Gastroesophageal sphincter (tissue), 4 donors: ENCODE measurements at regions not wholly inside any gene's neighbourhood (a gene's known extent, or its start where the extent isn't known, plus 50 kb on each side); places are given as distances from the start of the nearest gene placed in this dataset.

ENCODE experiments used
- ATAC-seq: fragments of 150-250 bp; one replicate; pipeline ENCODE4 v1.9.1; 2016; ENCODE audit warnings: mild to moderate bottlenecking, moderate library complexity
- H3K27ac ChIP-seq, 4 donors: fragments of 200-600 bp; sonication (generic) in 3 of 4; 1 replicate in 3 of 4; 2 replicates in 1 of 4; pipeline ENCODE4 v1.5.1; 2016 to 2019
- H3K27me3 ChIP-seq: fragments of 200-600 bp; sonication (generic); one replicate; pipeline ENCODE4 v1.5.1; 2019
- H3K36me3 ChIP-seq, 2 donors: fragments of 200-600 bp; sonication (generic); one replicate each; pipeline ENCODE4 v1.5.1; 2019; ENCODE audit warnings: control low read depth in 1 of 2
- H3K4me1 ChIP-seq, 3 donors: fragments of 200-600 bp; sonication (generic); 1 replicate in 2 of 3; 2 replicates in 1 of 3; pipeline ENCODE4 v1.5.1; 2016 to 2019; ENCODE audit warnings: control low read depth in 2 of 3
- H3K4me3 ChIP-seq, 2 donors: fragments of 200-600 bp; sonication (generic); one replicate each; pipeline ENCODE4 v1.5.1; 2019; ENCODE audit warnings: mild to moderate bottlenecking in 1 of 2, moderate library complexity in 1 of 2
- H3K9me3 ChIP-seq, 3 donors: fragments of 200-600 bp; sonication (generic); one replicate each; pipeline ENCODE4 v1.5.1; 2017 to 2019; ENCODE audit warnings: control low read depth in 2 of 3
- EP300 ChIP-seq: sonication (generic); formaldehyde crosslinking; IDR thresholded peaks from one replicate; pipeline ENCODE4 v1.6.1; 2017; ENCODE audit warnings: antibody characterized with exemption, mild to moderate bottlenecking
- POLR2A ChIP-seq, 2 donors: fragments of 450-650 bp; IDR thresholded peaks; one replicate each; pipeline ENCODE4 v1.6.1; 2017; ENCODE audit warnings: antibody characterized with exemption in 2 of 2, mild to moderate bottlenecking in 2 of 2, moderate library complexity in 1 of 2
- POLR2AphosphoS5 ChIP-seq: sonication (generic); formaldehyde crosslinking; IDR thresholded peaks from one replicate; pipeline ENCODE4 v1.6.1; 2017; ENCODE audit warnings: antibody characterized with exemption
- WGBS, 2 donors: methylation state at CpG; one replicate each; pipeline ENCODE4 v1.1.5; 2018; ENCODE audit warnings: low coverage in 1 of 2; 5-methylcytosine and 5-hydroxymethylcytosine counted together
- TF ChIP-seq, protein P1 (sequence below), 4 experiments: fragments of 200-600 bp in 2 of 4; fragments of 450-650 bp in 2 of 4; sonication (generic) in 1 of 4; IDR thresholded peaks; one replicate each; pipeline ENCODE4 v1.5.1; 2017 to 2019; ENCODE audit warnings: antibody characterized with exemption in 4 of 4, mild to moderate bottlenecking in 2 of 4, moderate library complexity in 2 of 4

DNA sequence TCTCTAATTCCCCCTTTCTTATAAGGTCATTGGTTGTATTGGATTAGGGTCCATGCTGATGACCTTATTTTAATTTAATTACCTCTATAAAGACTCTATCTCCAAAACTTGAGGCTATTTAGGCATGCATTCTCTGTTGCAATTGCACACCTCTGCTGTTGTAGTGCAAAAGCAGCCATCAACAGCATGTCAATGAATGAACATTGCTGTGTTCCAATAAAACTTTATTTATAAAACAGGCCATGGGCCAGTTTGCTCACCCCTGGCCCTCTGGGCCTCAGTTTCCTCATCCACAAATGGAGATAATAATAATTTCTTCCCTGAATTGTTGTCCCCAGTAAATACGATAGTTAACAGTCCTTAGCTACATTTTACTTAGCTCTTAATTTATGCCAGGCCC, 100.4 kb upstream of the USP24 start:
- WGBS, 2 donors = 90 to 100% methylated on average over 1 of the region's 1 CpG
- H3K36me3 ChIP-seq = no peaks in the 10 kb centered on the region

DNA sequence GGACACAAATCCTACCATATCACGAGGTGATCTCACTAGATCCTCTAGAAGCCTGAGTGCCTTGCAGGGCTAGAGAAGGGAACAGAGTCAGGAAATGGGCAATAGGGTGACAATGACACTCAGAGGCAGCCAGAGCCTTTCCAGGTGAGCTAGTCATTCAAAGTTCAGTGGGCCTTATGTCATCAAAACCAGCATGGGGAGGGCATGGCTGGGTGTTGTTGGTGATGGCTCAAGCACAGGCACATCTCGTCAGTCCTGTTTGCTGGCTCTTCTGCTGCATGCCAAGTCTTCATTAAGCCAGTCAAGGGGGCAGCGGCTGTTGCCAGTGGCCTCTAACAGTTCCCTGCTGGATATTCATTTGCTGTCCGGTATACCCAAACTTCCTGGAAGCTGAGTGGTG, 99.6 kb upstream of the USP24 start:
- H3K36me3 ChIP-seq = no peaks in the 10 kb centered on the region
- ATAC-seq = no peak
- no peaks in the 10 kb centered on the region for H3K27me3 ChIP-seq
- H3K4me1 ChIP-seq = peaks cover 0 to 11% (median 0%) of the 10 kb centered on the region in 3 donors
- H3K4me3 ChIP-seq = no peak overlapping the region
- TF ChIP-seq EP300 = no peak
- TF ChIP-seq, protein P1, sequence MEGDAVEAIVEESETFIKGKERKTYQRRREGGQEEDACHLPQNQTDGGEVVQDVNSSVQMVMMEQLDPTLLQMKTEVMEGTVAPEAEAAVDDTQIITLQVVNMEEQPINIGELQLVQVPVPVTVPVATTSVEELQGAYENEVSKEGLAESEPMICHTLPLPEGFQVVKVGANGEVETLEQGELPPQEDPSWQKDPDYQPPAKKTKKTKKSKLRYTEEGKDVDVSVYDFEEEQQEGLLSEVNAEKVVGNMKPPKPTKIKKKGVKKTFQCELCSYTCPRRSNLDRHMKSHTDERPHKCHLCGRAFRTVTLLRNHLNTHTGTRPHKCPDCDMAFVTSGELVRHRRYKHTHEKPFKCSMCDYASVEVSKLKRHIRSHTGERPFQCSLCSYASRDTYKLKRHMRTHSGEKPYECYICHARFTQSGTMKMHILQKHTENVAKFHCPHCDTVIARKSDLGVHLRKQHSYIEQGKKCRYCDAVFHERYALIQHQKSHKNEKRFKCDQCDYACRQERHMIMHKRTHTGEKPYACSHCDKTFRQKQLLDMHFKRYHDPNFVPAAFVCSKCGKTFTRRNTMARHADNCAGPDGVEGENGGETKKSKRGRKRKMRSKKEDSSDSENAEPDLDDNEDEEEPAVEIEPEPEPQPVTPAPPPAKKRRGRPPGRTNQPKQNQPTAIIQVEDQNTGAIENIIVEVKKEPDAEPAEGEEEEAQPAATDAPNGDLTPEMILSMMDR (IDR thresholded peaks at IDR 0.05) = no peak
- TF ChIP-seq POLR2A (IDR thresholded peaks at IDR 0.05) = no peak
- no peak for TF ChIP-seq POLR2AphosphoS5
- 86 to 92% methylated on average over 2 to 3 of the region's 4 CpGs for WGBS, 2 donors
- no peaks in the 10 kb centered on the region for H3K9me3 ChIP-seq
- H3K27ac ChIP-seq = no peak overlapping the region

More for the DNA sequence above, 100.4 kb upstream of the USP24 start:
- Histone ChIP-seq H3K27me3 (no peaks in the 10 kb centered on the region), H3K27ac (no peak overlapping the region), H3K4me3 (no peak overlapping the region), H3K4me1 (peaks cover 0 to 10% (median 0%) of the 10 kb centered on the region in 3 donors), H3K9me3 (no peaks in the 10 kb centered on the region)
- TF ChIP-seq POLR2A (IDR thresholded peaks at IDR 0.05) (no peak), POLR2AphosphoS5 (no peak), EP300 (no peak)
- TF ChIP-seq, protein P1 (IDR thresholded peaks at IDR 0.05) = no peak
- no peak for ATAC-seq

DNA sequence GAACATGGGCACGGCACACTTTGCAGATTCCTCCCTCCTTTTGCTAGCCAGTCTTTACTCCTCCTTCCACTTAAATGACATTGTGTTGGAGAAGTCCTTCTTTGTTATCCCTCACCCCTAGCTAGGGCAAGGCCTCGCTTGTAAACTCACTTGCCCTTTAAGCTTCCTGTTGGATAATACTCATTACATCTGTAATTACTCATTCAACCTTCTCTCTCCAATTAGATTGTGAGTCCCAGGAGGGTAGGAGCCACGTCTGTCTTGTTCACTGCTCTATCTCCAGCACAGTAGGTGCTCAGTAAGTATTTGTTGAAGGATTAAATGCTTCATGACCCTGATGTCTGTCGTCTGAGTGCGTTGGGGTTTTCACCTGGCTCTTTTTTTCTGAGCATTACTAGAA, 98.7 kb upstream of the USP24 start:
- TF ChIP-seq, protein P1 (IDR thresholded peaks at IDR 0.05) = no peak
- TF ChIP-seq EP300 (no peak), POLR2AphosphoS5 (no peak), POLR2A (IDR thresholded peaks at IDR 0.05) (no peak)
- 76 to 83% methylated on average over 5 of the region's 5 CpGs for WGBS, 2 donors
- Histone ChIP-seq H3K36me3 (no peaks in the 10 kb centered on the region), H3K4me3 (no peak overlapping the region), H3K27me3 (no peaks in the 10 kb centered on the region), H3K27ac (no peak overlapping the region), H3K9me3 (no peaks in the 10 kb centered on the region), H3K4me1 (peaks cover 0 to 11% (median 0%) of the 10 kb centered on the region in 3 donors)
- no peak for ATAC-seq

DNA sequence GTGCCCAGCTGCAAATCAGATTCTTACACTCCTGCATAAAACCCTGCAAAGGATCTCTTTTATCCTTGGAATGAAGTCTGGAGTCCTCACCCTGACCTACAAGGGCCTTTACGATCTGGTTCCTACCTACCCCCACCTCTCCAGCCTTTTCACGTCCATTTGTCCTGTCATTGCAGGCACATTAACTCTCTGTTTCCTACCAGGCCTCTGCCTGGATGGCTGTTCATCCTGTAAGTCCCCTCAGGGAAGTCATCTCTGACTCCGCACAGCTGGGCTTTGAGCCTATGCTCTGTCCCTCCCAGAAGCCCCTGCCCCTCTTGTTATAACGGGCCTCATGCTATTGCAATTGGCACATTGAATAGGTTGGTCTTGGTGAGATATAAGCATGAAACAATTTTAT, 96.8 kb upstream of the USP24 start:
- Histone ChIP-seq H3K4me1 (peaks cover 0 to 7% (median 0%) of the 10 kb centered on the region in 3 donors), H3K36me3 (no peaks in the 10 kb centered on the region), H3K27me3 (no peaks in the 10 kb centered on the region), H3K27ac (no peak overlapping the region), H3K4me3 (no peak overlapping the region), H3K9me3 (no peaks in the 10 kb centered on the region)
- 90 to 96% methylated on average over 4 of the region's 4 CpGs for WGBS, 2 donors
- ATAC-seq = no peak
- no peak for TF ChIP-seq EP300
- TF ChIP-seq, protein P1 (IDR thresholded peaks at IDR 0.05) = no peak
- TF ChIP-seq POLR2AphosphoS5 = no peak
- TF ChIP-seq POLR2A (IDR thresholded peaks at IDR 0.05) = no peak

DNA sequence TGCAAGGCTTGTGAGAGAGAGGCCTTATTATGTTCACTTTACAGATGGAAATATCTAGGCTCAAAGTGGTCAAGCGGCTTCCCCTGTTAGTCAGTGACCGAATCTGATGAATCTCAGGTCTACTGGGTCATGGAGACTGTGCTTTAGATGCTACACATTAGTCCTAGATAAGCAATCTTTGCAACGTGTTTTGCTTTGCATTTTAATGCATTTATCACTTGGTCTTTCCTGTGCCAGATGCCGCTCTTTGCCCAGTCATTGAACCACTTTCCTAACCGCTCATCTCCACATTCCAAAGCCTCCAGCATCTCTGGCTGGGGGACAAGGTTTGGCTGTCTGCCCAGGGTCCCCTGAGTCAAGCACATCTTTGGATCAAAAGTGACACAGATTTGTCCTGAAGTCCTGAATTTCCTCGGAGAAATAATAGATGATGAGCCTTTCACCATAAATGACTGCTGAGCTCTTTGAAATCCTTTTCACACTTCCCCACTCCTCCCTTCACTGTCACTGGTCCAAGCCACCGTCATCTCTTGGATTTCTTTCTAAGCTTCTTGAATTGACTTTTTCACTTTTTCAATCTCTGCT, 96.0 kb upstream of the USP24 start:
- TF ChIP-seq, protein P1 (IDR thresholded peaks at IDR 0.05) = no peak
- TF ChIP-seq POLR2A (IDR thresholded peaks at IDR 0.05) (no peak), POLR2AphosphoS5 (no peak), EP300 (no peak)
- no peak overlapping the region for H3K27ac ChIP-seq
- no peaks in the 10 kb centered on the region for H3K27me3 ChIP-seq
- no peak for ATAC-seq
- WGBS, 2 donors = 49 to 63% methylated on average over 2 to 6 of the region's 7 CpGs
- no peaks in the 10 kb centered on the region for H3K9me3 ChIP-seq
- H3K4me1 ChIP-seq = peaks cover 0 to 7% (median 0%) of the 10 kb centered on the region in 3 donors
- H3K36me3 ChIP-seq = no peaks in the 10 kb centered on the region
- no peak overlapping the region for H3K4me3 ChIP-seq
